ENCODE measurements at regions not wholly inside any gene's neighbourhood (a gene's known extent, or its start where the extent isn't known, plus 50 kb on each side); places are given as distances from the start of the nearest gene placed in this dataset.

- no peak for DNase-seq (ENCODE audit: low spot score)
- CTCF ChIA-PET = no interaction called here
- H3K27ac ChIP-seq = no peak overlapping the region
- TF ChIP-seq, protein P1, sequence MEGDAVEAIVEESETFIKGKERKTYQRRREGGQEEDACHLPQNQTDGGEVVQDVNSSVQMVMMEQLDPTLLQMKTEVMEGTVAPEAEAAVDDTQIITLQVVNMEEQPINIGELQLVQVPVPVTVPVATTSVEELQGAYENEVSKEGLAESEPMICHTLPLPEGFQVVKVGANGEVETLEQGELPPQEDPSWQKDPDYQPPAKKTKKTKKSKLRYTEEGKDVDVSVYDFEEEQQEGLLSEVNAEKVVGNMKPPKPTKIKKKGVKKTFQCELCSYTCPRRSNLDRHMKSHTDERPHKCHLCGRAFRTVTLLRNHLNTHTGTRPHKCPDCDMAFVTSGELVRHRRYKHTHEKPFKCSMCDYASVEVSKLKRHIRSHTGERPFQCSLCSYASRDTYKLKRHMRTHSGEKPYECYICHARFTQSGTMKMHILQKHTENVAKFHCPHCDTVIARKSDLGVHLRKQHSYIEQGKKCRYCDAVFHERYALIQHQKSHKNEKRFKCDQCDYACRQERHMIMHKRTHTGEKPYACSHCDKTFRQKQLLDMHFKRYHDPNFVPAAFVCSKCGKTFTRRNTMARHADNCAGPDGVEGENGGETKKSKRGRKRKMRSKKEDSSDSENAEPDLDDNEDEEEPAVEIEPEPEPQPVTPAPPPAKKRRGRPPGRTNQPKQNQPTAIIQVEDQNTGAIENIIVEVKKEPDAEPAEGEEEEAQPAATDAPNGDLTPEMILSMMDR (conservative IDR thresholded peaks at IDR 0.05; ENCODE audit: low read depth) = no peak
- POLR2A ChIA-PET (ENCODE audit: low non-redundant PET) = no interaction called here
These were observed 278.2 kb upstream of the KCNH8 start for GRCh38 chr3:18870074-18870640.

DNA sequence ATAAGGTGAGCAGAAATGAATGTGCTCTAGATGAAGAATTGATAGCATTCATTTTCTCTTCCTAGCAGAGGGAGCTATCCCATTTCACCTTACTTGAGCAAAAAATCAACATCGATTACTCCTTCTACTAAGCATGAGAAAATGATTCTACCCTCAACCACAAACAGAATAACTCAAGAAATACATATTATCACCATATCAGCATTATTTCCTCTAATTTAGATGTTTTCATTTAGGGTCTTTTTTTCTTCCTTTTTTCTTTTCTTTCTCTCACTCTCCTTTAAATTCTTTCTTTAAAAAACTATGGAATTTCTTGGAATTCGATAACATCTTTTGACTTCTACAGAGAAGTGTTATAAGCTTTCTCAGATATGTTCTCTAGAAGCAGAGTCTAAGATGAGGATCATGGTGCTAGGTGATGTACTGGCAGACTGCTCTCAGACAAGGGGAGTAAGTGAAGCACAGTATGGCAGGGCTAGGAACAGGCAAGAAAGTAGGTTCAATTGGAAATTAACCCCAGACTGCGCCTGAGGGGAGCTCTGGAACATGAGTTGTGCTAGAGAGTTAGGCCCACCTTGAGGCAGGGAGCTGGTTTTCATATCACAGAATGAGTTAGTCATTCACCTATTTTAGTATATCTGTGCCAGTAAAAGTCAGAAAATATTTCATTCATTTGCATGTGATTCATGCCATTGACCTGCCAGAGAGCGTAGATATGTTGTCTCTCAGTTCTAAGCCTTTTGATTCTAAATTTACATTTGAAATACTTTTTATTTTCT is 279.2 kb upstream of the KCNH8 start:
- TF ChIP-seq, protein P1 (conservative IDR thresholded peaks at IDR 0.05; ENCODE audit: low read depth) = no peak
- POLR2A ChIA-PET (ENCODE audit: low non-redundant PET) = no interaction called here
- DNase-seq (ENCODE audit: low spot score) = no peak
- H3K27ac ChIP-seq = no peak overlapping the region
- CTCF ChIA-PET = no interaction called here

GRCh38 chr3:18866899-18867298 is 281.4 kb upstream of the KCNH8 start:
- TF ChIP-seq, protein P1 (conservative IDR thresholded peaks at IDR 0.05; ENCODE audit: low read depth) = no peak
- H3K27ac ChIP-seq = no peak overlapping the region
- ChIA-PET POLR2A (ENCODE audit: low non-redundant PET) (no interaction called here), CTCF (no interaction called here)
- no peak for DNase-seq (ENCODE audit: low spot score)

DNA sequence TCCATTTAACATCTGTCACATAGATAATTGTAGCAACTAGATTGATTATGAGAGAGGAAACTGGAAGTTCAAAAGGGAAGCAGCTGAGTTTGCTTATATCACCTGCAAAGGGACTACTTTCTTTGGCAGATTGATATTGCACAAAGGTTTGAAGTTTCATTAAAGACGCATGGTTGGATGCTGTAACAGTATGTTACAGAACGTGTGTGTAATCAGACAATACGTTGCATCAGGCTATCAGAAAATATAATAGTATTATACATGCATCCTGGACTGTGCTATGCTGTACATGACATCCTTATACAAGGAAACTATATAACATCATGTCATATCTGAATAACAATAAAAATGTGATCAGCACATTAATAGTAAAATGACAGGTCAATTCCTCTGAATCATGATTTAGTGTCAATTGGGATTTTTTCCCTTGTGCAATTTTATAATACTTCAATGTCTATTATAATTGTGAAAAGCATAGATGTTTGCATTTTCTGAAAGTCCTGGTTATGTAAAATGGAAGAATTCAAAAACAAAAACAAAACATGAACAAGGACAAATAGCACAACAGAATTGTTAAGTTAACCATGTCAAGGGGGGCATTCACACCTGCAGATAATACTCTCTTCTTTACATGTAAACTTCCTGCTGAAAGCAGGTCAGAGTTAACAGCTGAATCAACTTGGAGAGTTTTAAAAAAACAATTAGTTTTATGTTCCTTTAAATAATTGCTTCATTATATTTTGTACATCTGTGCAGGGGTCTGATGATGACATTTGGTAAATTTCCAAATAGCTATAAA is 283.2 kb upstream of the KCNH8 start:
- POLR2A ChIA-PET (ENCODE audit: low non-redundant PET) = no interaction called here
- TF ChIP-seq, protein P1 (conservative IDR thresholded peaks at IDR 0.05; ENCODE audit: low read depth) = no peak
- CTCF ChIA-PET = no interaction called here

DNA sequence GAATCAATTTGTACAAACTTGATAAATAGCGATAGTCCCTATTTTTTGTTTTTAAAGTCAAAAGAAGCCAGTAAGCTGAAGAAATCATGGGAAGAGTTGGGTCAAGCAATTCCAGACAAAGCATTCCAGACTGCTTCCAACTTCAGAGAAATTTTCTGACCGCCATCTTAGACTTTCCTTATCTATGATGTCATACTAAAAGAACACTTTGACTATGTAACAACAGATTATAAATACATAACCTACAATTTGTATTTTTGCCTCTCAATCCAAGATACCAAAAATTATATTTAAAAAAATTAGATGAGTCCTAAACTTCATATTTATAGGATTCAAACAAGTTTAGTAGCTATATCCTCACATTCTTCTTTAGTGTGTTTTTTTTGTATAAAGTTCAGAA is 286.2 kb upstream of the KCNH8 start:
- no peak for DNase-seq (ENCODE audit: low spot score)
- TF ChIP-seq, protein P1 (conservative IDR thresholded peaks at IDR 0.05; ENCODE audit: low read depth) = no peak
- no peak overlapping the region for H3K27ac ChIP-seq
- POLR2A ChIA-PET (ENCODE audit: low non-redundant PET) = no interaction called here
- CTCF ChIA-PET = interaction anchor here (0.6 kb wide), 1 partner anchor 1868 kb away, joined by 5 read pairs; no protein-coding TSS in a partner anchor

More for the DNA sequence above, 283.2 kb upstream of the KCNH8 start:
- no peak for DNase-seq (ENCODE audit: low spot score)
- H3K27ac ChIP-seq = no peak overlapping the region

GRCh38 chr3:18861137-18861536 is 287.2 kb upstream of the KCNH8 start:
- ChIA-PET POLR2A (ENCODE audit: low non-redundant PET) (no interaction called here), CTCF (no interaction called here)
- TF ChIP-seq, protein P1 (conservative IDR thresholded peaks at IDR 0.05; ENCODE audit: low read depth) = no peak
- no peak overlapping the region for H3K27ac ChIP-seq
- no peak for DNase-seq (ENCODE audit: low spot score)

Measured in RWPE1 (cell line).